ENCODE measurements at regions not wholly inside any gene's neighbourhood (a gene's known extent, or its start where the extent isn't known, plus 50 kb on each side); places are given as distances from the start of the nearest gene placed in this dataset.

GRCh38 chr12:58206876-58207275 lies 265.5 kb downstream of the ATP23 start:
- ATAC-seq (ENCODE audit: low read depth) = no peak
- H3K27me3 Mint-ChIP-seq = no peaks in the 10 kb centered on the region

GRCh38 chr12:58211211-58211610 lies 269.8 kb downstream of the ATP23 start:
- Mint-ChIP-seq H3K9me3 (peaks cover 2% of the 10 kb centered on the region), H3K27ac (no peak overlapping the region), H3K27me3 (no peaks in the 10 kb centered on the region), H3K4me3 (no peak overlapping the region), H3K36me3 (no peaks in the 10 kb centered on the region), H3K4me1 (no peaks in the 10 kb centered on the region)
- ATAC-seq (ENCODE audit: low read depth) = no peak
- DNase-seq (ENCODE audit: low spot score in 2 of 2) = no peak

More at GRCh38 chr12:58206876-58207275, 265.5 kb downstream of the ATP23 start:
- no peak for DNase-seq (ENCODE audit: low spot score in 2 of 2)
- Mint-ChIP-seq H3K36me3 (no peaks in the 10 kb centered on the region), H3K9me3 (peaks cover 2% of the 10 kb centered on the region), H3K4me3 (no peak overlapping the region), H3K4me1 (peaks cover 12% of the 10 kb centered on the region), H3K27ac (no peak overlapping the region)

- Mint-ChIP-seq H3K27me3 (no peaks in the 10 kb centered on the region), H3K4me1 (no peaks in the 10 kb centered on the region), H3K36me3 (no peaks in the 10 kb centered on the region), H3K9me3 (peaks cover 2% of the 10 kb centered on the region), H3K27ac (no peak overlapping the region), H3K4me3 (no peak overlapping the region)
- no peak for ATAC-seq (ENCODE audit: low read depth)
- no peak for DNase-seq (ENCODE audit: low spot score in 2 of 2)
Measured at GRCh38 chr12:58217130-58217529, 275.8 kb downstream of the ATP23 start.

GRCh38 chr12:58224536-58225105 lies 283.3 kb downstream of the ATP23 start:
- no peak overlapping the region for H3K4me3 Mint-ChIP-seq

GRCh38 chr12:58225203-58225877 lies 284.0 kb downstream of the ATP23 start:
- Mint-ChIP-seq H3K27me3 (no peaks in the 10 kb centered on the region), H3K9me3 (peaks cover 1% of the 10 kb centered on the region), H3K4me1 (no peaks in the 10 kb centered on the region), H3K4me3 (no peak overlapping the region), H3K36me3 (no peaks in the 10 kb centered on the region), H3K27ac (no peak overlapping the region)
- ATAC-seq (ENCODE audit: low read depth) (no peak), DNase-seq (ENCODE audit: low spot score in 2 of 2) (no peak)

More at GRCh38 chr12:58224536-58225105, 283.3 kb downstream of the ATP23 start:
- Mint-ChIP-seq H3K27me3 (no peaks in the 10 kb centered on the region), H3K27ac (no peak overlapping the region), H3K9me3 (peaks cover 1% of the 10 kb centered on the region), H3K4me1 (no peaks in the 10 kb centered on the region), H3K36me3 (no peaks in the 10 kb centered on the region)
- ATAC-seq (ENCODE audit: low read depth) = no peak
- no peak for DNase-seq (ENCODE audit: low spot score in 2 of 2)

- Mint-ChIP-seq H3K9me3 (no peaks in the 10 kb centered on the region), H3K27me3 (peaks cover 5% of the 10 kb centered on the region), H3K4me1 (no peaks in the 10 kb centered on the region), H3K4me3 (no peak overlapping the region), H3K36me3 (no peaks in the 10 kb centered on the region), H3K27ac (no peak overlapping the region)
- DNase-seq (ENCODE audit: low spot score in 2 of 2) (no peak), ATAC-seq (ENCODE audit: low read depth) (no peak)
Measured at GRCh38 chr12:58233886-58234285, 292.5 kb downstream of the ATP23 start.

- peaks cover 7% of the 10 kb centered on the region for H3K27me3 Mint-ChIP-seq
- ATAC-seq (ENCODE audit: low read depth) (no peak), DNase-seq (ENCODE audit: low spot score in 2 of 2) (no peak)
- no peak overlapping the region for H3K4me3 Mint-ChIP-seq
- no peaks in the 10 kb centered on the region for H3K4me1 Mint-ChIP-seq
- H3K27ac Mint-ChIP-seq = no peak overlapping the region
- no peaks in the 10 kb centered on the region for H3K36me3 Mint-ChIP-seq
- no peaks in the 10 kb centered on the region for H3K9me3 Mint-ChIP-seq
Measured at GRCh38 chr12:58238411-58238810, 297.0 kb downstream of the ATP23 start.

GRCh38 chr12:58241099-58241498 lies 299.7 kb downstream of the ATP23 start:
- H3K9me3 Mint-ChIP-seq = no peaks in the 10 kb centered on the region
- ATAC-seq (ENCODE audit: low read depth) = no peak
- H3K27ac Mint-ChIP-seq = no peak overlapping the region
- H3K4me1 Mint-ChIP-seq = no peaks in the 10 kb centered on the region
- H3K36me3 Mint-ChIP-seq = no peaks in the 10 kb centered on the region
- H3K27me3 Mint-ChIP-seq = peaks cover 7% of the 10 kb centered on the region
- no peak overlapping the region for H3K4me3 Mint-ChIP-seq
- no peak for DNase-seq (ENCODE audit: low spot score in 2 of 2)

GRCh38 chr12:58242796-58243630 lies 301.6 kb downstream of the ATP23 start:
- no peak overlapping the region for H3K27ac Mint-ChIP-seq
- H3K4me1 Mint-ChIP-seq = no peaks in the 10 kb centered on the region
- H3K4me3 Mint-ChIP-seq = no peak overlapping the region
- ATAC-seq (ENCODE audit: low read depth) (no peak), DNase-seq (ENCODE audit: low spot score in 2 of 2) (no peak)
- peaks cover 1% of the 10 kb centered on the region for H3K27me3 Mint-ChIP-seq
- no peaks in the 10 kb centered on the region for H3K36me3 Mint-ChIP-seq
- H3K9me3 Mint-ChIP-seq = no peaks in the 10 kb centered on the region

GRCh38 chr12:58247633-58248032 lies 306.3 kb downstream of the ATP23 start:
- H3K9me3 Mint-ChIP-seq = no peaks in the 10 kb centered on the region
- no peaks in the 10 kb centered on the region for H3K4me1 Mint-ChIP-seq
- H3K36me3 Mint-ChIP-seq = no peaks in the 10 kb centered on the region
- no peak overlapping the region for H3K4me3 Mint-ChIP-seq
- no peak for ATAC-seq (ENCODE audit: low read depth)
- H3K27ac Mint-ChIP-seq = no peak overlapping the region
- no peak for DNase-seq (ENCODE audit: low spot score in 2 of 2)
- peaks cover 3% of the 10 kb centered on the region for H3K27me3 Mint-ChIP-seq

- Mint-ChIP-seq H3K4me3 (no peak overlapping the region), H3K27ac (no peak overlapping the region), H3K27me3 (peaks cover 3% of the 10 kb centered on the region), H3K36me3 (no peaks in the 10 kb centered on the region), H3K4me1 (no peaks in the 10 kb centered on the region), H3K9me3 (no peaks in the 10 kb centered on the region)
- DNase-seq (ENCODE audit: low spot score in 2 of 2) (no peak), ATAC-seq (ENCODE audit: low read depth) (no peak)
Measured at GRCh38 chr12:58248599-58248998, 307.2 kb downstream of the ATP23 start.

- Mint-ChIP-seq H3K27me3 (peaks cover 3% of the 10 kb centered on the region), H3K27ac (no peak overlapping the region), H3K4me3 (no peak overlapping the region), H3K36me3 (no peaks in the 10 kb centered on the region), H3K9me3 (no peaks in the 10 kb centered on the region), H3K4me1 (no peaks in the 10 kb centered on the region)
- DNase-seq (ENCODE audit: low spot score in 2 of 2) = no peak
- ATAC-seq (ENCODE audit: low read depth) = no peak
Measured at GRCh38 chr12:58249610-58250009, 308.2 kb downstream of the ATP23 start.

- Mint-ChIP-seq H3K9me3 (no peaks in the 10 kb centered on the region), H3K36me3 (no peaks in the 10 kb centered on the region), H3K4me3 (no peak overlapping the region), H3K4me1 (no peaks in the 10 kb centered on the region), H3K27me3 (peaks cover 3% of the 10 kb centered on the region), H3K27ac (no peak overlapping the region)
- ATAC-seq (ENCODE audit: low read depth) (no peak), DNase-seq (ENCODE audit: low spot score in 2 of 2) (no peak)
Measured at GRCh38 chr12:58250077-58250476, 308.7 kb downstream of the ATP23 start.

GRCh38 chr12:58252914-58253313 lies 311.5 kb downstream of the ATP23 start:
- ATAC-seq (ENCODE audit: low read depth) (no peak), DNase-seq (ENCODE audit: low spot score in 2 of 2) (no peak)
- Mint-ChIP-seq H3K9me3 (no peaks in the 10 kb centered on the region), H3K27ac (no peak overlapping the region), H3K4me1 (no peaks in the 10 kb centered on the region), H3K36me3 (no peaks in the 10 kb centered on the region), H3K27me3 (peaks cover 5% of the 10 kb centered on the region), H3K4me3 (no peak overlapping the region)
